ENCODE measurements at regions not wholly inside any gene's neighbourhood (a gene's known extent, or its start where the extent isn't known, plus 50 kb on each side); places are given as distances from the start of the nearest gene placed in this dataset.

- Histone ChIP-seq H3K4ac (ENCODE audit: low read depth, low read length) (no peak overlapping the region), H2BK15ac (ENCODE audit: low read depth, low read length) (no peak overlapping the region), H3T11ph (ENCODE audit: low read length) (no peak overlapping the region), H4K8ac (replicated peaks; ENCODE audit: insufficient read length, low read depth, low read length) (no peak overlapping the region), H3K23ac (ENCODE audit: insufficient read length, low read depth, low read length) (no peak overlapping the region), H3K79me1 (ENCODE audit: insufficient read depth, low read depth, low read length, poor library complexity, severe bottlenecking) (no peaks in the 10 kb centered on the region), H3K79me2 (ENCODE audit: insufficient read depth, low read length) (no peaks in the 10 kb centered on the region), H2BK5ac (ENCODE audit: insufficient read length, low read length) (no peak overlapping the region), H3K4me1 (ENCODE audit: insufficient read depth, low read length) (no peaks in the 10 kb centered on the region), H2BK20ac (ENCODE audit: low read depth, low read length, poor library complexity, severe bottlenecking) (no peak overlapping the region), H3K27me3 (ENCODE audit: insufficient read depth, low read length) (no peaks in the 10 kb centered on the region), H2BK12ac (ENCODE audit: insufficient read length, low read depth, low read length) (no peak overlapping the region), H3K56ac (ENCODE audit: insufficient read length, low read depth, low read length) (no peak overlapping the region), H2AFZ (ENCODE audit: low read length) (no peak overlapping the region), H3K18ac (ENCODE audit: insufficient read length, low read depth, low read length) (no peak overlapping the region), H3K9ac (ENCODE audit: extremely low read depth, insufficient read length, low read length) (no peak overlapping the region), H3K9me3 (ENCODE audit: control insufficient read depth, low read depth, low read length) (no peaks in the 10 kb centered on the region), H4K5ac (ENCODE audit: insufficient read length, low read depth, low read length) (no peak overlapping the region), H4K91ac (ENCODE audit: insufficient read length, low read depth, low read length) (no peak overlapping the region), H3K23me2 (ENCODE audit: insufficient read length, low read depth, low read length, poor library complexity, severe bottlenecking) (no peaks in the 10 kb centered on the region), H3K27ac (ENCODE audit: insufficient read length, low read depth, low read length) (no peak overlapping the region), H2AK5ac (ENCODE audit: insufficient read length, low read length) (no peak overlapping the region), H2BK120ac (ENCODE audit: low read depth, low read length, poor library complexity, severe bottlenecking) (no peak overlapping the region), H3K4me2 (ENCODE audit: insufficient read depth, insufficient read length, low read length) (no peak overlapping the region), H4K20me1 (ENCODE audit: control insufficient read depth, insufficient read depth, insufficient read length) (no peaks in the 10 kb centered on the region), H3K14ac (ENCODE audit: insufficient read depth, low read length) (no peak overlapping the region)
- H3K9me3 Mint-ChIP-seq, result no peaks in the 10 kb centered on the region
- no peak for DNase-seq
- no CpG with 5 or more reads among the region's 3 CpGs for WGBS (ENCODE audit: extremely low coverage, insufficient read length, low lambda C conversion rate)
- H3K4me1 Mint-ChIP-seq, result no peaks in the 10 kb centered on the region
- no peaks in the 10 kb centered on the region for H3K36me3 Mint-ChIP-seq (ENCODE audit: insufficient read depth in 1 of 3, low read depth in 3 of 3)
- no peak overlapping the region for H3K4me3 Mint-ChIP-seq
- no peak overlapping the region for H3K27ac Mint-ChIP-seq
- no peak for TF ChIP-seq CTCF (conservative IDR thresholded peaks at IDR 0.05)
- no peaks in the 10 kb centered on the region for H3K27me3 Mint-ChIP-seq (ENCODE audit: low read depth)
These were observed 176.3 kb upstream of the ZNF385D start for GRCh38 chr3:21927261-21927660.
